A549 (cell line): ENCODE measurements at regions not wholly inside any gene's neighbourhood (a gene's known extent, or its start where the extent isn't known, plus 50 kb on each side); places are given as distances from the start of the nearest gene placed in this dataset.

Experiments
- CHD4 ChIP-seq: fragments of 200-600 bp; sonication (generic); IDR thresholded peaks from 2 replicates; pipeline ENCODE4 v1.6.1; 2016; ENCODE audit warnings: antibody characterized with exemption, mild to moderate bottlenecking, borderline replicate concordance
- CTCF ChIP-seq: fragments of >200 bp; sonication (Bioruptor Twin); formaldehyde crosslinking; IDR thresholded peaks from 3 replicates; pipeline ENCODE4 v1.5.1; 2016
- EHMT2 ChIP-seq: fragments of 200-600 bp; sonication (generic); IDR thresholded peaks from 2 replicates; pipeline ENCODE4 v1.6.1; 2016; ENCODE audit warnings: antibody characterized with exemption, low read depth, mild to moderate bottlenecking, moderate library complexity
- EP300 ChIP-seq, 2 experiments: fragments of >200 bp; sonication (Bioruptor Twin); formaldehyde crosslinking; IDR thresholded peaks; 2 replicates in 1 of 2; 3 replicates in 1 of 2; pipeline ENCODE4 v1.6.1; 2016 to 2017
- HMGXB4 ChIP-seq: fragments of 250-450 bp; sonication (Bioruptor Pico); IDR thresholded peaks from 2 replicates; pipeline ENCODE4 v1.5.0; 2021; ENCODE audit warnings: mild to moderate bottlenecking, moderate library complexity, borderline replicate concordance
- KDM1A ChIP-seq: fragments of 200-600 bp; sonication (generic); IDR thresholded peaks from 2 replicates; pipeline ENCODE4 v1.6.1; 2016; ENCODE audit warnings: low read depth, mild to moderate bottlenecking
- MYC ChIP-seq: IDR thresholded peaks from 2 replicates; pipeline ENCODE4 v1.6.1; 2012; ENCODE audit warnings: mild to moderate bottlenecking, inconsistent platforms, low read length, improper control_type of control experiment, borderline replicate concordance
- POLR2A ChIP-seq: IDR thresholded peaks from 2 replicates; pipeline ENCODE4 v1.6.1; 2012; ENCODE audit warnings: mild to moderate bottlenecking, low read length
- POLR2AphosphoS2 ChIP-seq: conservative IDR thresholded peaks from 2 replicates; pipeline ENCODE4 v1.6.1; 2012; ENCODE audit warnings: low read length, improper control_type of control experiment, inconsistent platforms
- RARB ChIP-seq: fragments of 250-450 bp; sonication (Bioruptor Pico); IDR thresholded peaks from 2 replicates; pipeline ENCODE4 v1.8.0; 2021; ENCODE audit warnings: mild to moderate bottlenecking, moderate library complexity
- REST ChIP-seq: fragments of 200-600 bp; sonication (generic); IDR thresholded peaks from 2 replicates; pipeline ENCODE4 v1.6.1; 2016; ENCODE audit warnings: antibody characterized with exemption, mild to moderate bottlenecking, moderate library complexity
- TP53 ChIP-seq: fragments of 250-450 bp; sonication (Bioruptor Pico); IDR thresholded peaks from 2 replicates; pipeline ENCODE4 v1.5.0; 2021; ENCODE audit warnings: mild to moderate bottlenecking, moderate library complexity
- ZNF302 ChIP-seq: fragments of 250-450 bp; sonication (Bioruptor Pico); IDR thresholded peaks from 2 replicates; pipeline ENCODE4 v1.9.0; 2021; ENCODE audit warnings: inconsistent platforms, mild to moderate bottlenecking, moderate library complexity
- ZSCAN20 ChIP-seq: fragments of 250-450 bp; sonication (Bioruptor Pico); IDR thresholded peaks from 2 replicates; pipeline ENCODE4 v1.8.0; 2022; ENCODE audit warnings: mild to moderate bottlenecking, moderate library complexity

- no peak for TF ChIP-seq POLR2A
- no peak for TF ChIP-seq MYC
- TF ChIP-seq CTCF, result no peak
- no peak for TF ChIP-seq TP53
- no peak for TF ChIP-seq EP300 (IDR thresholded peaks at IDR 0.05)
- TF ChIP-seq KDM1A, result no peak
- TF ChIP-seq EHMT2, result no peak
- no peak for TF ChIP-seq REST
- no peak for TF ChIP-seq ZNF302
- no peak for TF ChIP-seq CHD4
- TF ChIP-seq RARB, result no peak
- TF ChIP-seq ZSCAN20 (CRISPR knock-in tag), result no peak
- TF ChIP-seq HMGXB4 (CRISPR knock-in tag), result no peak
- no peak for TF ChIP-seq POLR2AphosphoS2
Observed at GRCh38 chr2:133919285-133919684, 334.6 kb upstream of the MGAT5 start.
